HFF-Myc (cell line): ENCODE measurements at regions not wholly inside any gene's neighbourhood (a gene's known extent, or its start where the extent isn't known, plus 50 kb on each side); places are given as distances from the start of the nearest gene placed in this dataset.

Source experiments
- DNase-seq: peaks from one replicate; pipeline ENCODE4 v3.0.0-alpha.2; 2011; ENCODE audit warnings: low read depth; ENCODE audit errors: extremely low read depth
- H3K4me3 ChIP-seq: replicated peaks from 2 replicates; pipeline ENCODE4 v1.5.1; 2011; ENCODE audit warnings: low read depth, mild to moderate bottlenecking, control low read depth, low read length
- CTCF ChIP-seq: IDR thresholded peaks from 2 replicates; pipeline ENCODE4 v1.5.1; 2012; ENCODE audit warnings: mild to moderate bottlenecking, low read depth, low read length, control low read depth; ENCODE audit errors: missing control alignments

- TF ChIP-seq CTCF = no peak
- H3K4me3 ChIP-seq = no peak overlapping the region
- DNase-seq = no peak
Measured at GRCh38 chr2:187989925-187990623, 301.6 kb upstream of the GULP1 start.

- no peak overlapping the region for H3K4me3 ChIP-seq
- DNase-seq = peak; percentile 53
- TF ChIP-seq CTCF = no peak
Measured at GRCh38 chr2:187991389-187991788, 300.3 kb upstream of the GULP1 start.

- TF ChIP-seq CTCF = no peak
- H3K4me3 ChIP-seq = no peak overlapping the region
- DNase-seq = peak; percentile 10
Measured at GRCh38 chr2:187994464-187995331, 297.0 kb upstream of the GULP1 start.

GRCh38 chr2:187995556-187995955 lies 296.1 kb upstream of the GULP1 start:
- no peak for DNase-seq
- no peak for TF ChIP-seq CTCF
- no peak overlapping the region for H3K4me3 ChIP-seq

- TF ChIP-seq CTCF = no peak
- no peak overlapping the region for H3K4me3 ChIP-seq
- DNase-seq = no peak
Measured at GRCh38 chr2:187996630-187997029, 295.0 kb upstream of the GULP1 start.

- TF ChIP-seq CTCF = no peak
- no peak for DNase-seq
- no peak overlapping the region for H3K4me3 ChIP-seq
Measured at GRCh38 chr2:188000189-188000588, 291.5 kb upstream of the GULP1 start.
